Activated T-helper 1 cell treated with anti-CD3 and anti-CD28 coated beads, Interleukin-12 subunit alpha, Interleukin-12 subunit beta, Interleukin-2, Interleukin-4 antibody, amounts not matched to agents 30 ng/mL and 10 ng/mL and 1 ng/mL, durations not matched to agents 14 hours and 24 hours and 36 hours (primary cell): ENCODE measurements at regions not wholly inside any gene's neighbourhood (a gene's known extent, or its start where the extent isn't known, plus 50 kb on each side); places are given as distances from the start of the nearest gene placed in this dataset.

Experiments
- DNase-seq: peaks from one replicate; pipeline ENCODE4 v3.0.0; 2021; ENCODE audit warnings: low spot score
- H3K27ac Mint-ChIP-seq: one replicate; pipeline ENCODE4 v1.8.0; 2021; ENCODE audit warnings: mild to moderate bottlenecking, mixed read lengths
- H3K27me3 Mint-ChIP-seq: one replicate; pipeline ENCODE4 v1.8.0; 2022; ENCODE audit warnings: mild to moderate bottlenecking, moderate library complexity, mixed read lengths; ENCODE audit not compliant: insufficient read depth
- H3K36me3 Mint-ChIP-seq: one replicate; pipeline ENCODE4 v1.8.0; 2021; ENCODE audit warnings: low read depth, mixed read lengths
- H3K4me1 Mint-ChIP-seq: one replicate; pipeline ENCODE4 v1.8.0; 2021; ENCODE audit warnings: low read depth, mixed read lengths
- H3K4me3 Mint-ChIP-seq: one replicate; pipeline ENCODE4 v1.8.0; 2021; ENCODE audit warnings: mild to moderate bottlenecking, moderate library complexity, mixed read lengths
- H3K9me3 Mint-ChIP-seq: one replicate; pipeline ENCODE4 v1.8.0; 2021; ENCODE audit warnings: mixed read lengths
- intact Hi-C: fragments of 100-400 bp; cut with micrococcal nuclease; formaldehyde crosslinking; loops from one replicate; pipeline ENCODE4 v1.15.1; 2024

DNA sequence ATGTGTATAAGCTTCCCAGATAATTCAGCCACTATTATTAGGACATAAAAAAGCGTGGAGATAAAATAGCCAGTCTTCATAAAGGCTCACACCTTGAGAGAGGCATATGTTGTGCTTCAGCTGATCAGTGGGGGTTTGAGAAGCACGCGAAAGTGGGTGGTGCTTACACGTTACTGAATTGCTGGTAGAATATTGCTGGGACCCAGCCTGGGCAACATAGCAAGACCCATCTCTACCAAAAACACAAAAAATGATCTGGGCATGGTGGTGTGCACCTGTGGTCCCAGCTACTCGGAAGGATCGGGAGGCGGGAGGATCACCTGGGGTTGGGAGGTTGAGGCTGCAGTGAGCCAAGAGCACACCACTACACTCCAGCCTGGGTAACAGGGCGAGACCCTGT is 74.9 kb upstream of the MBOAT2 start:
- peaks cover 2% of the 10 kb centered on the region for H3K27me3 Mint-ChIP-seq
- intact Hi-C loops = no loop called here
- H3K27ac Mint-ChIP-seq = no peak overlapping the region
- no peak overlapping the region for H3K4me3 Mint-ChIP-seq
- peaks cover 26% of the 10 kb centered on the region for H3K9me3 Mint-ChIP-seq
- DNase-seq = no peak
- H3K36me3 Mint-ChIP-seq = no peaks in the 10 kb centered on the region
- no peaks in the 10 kb centered on the region for H3K4me1 Mint-ChIP-seq

GRCh38 chr2:9077691-9078090 is 74.2 kb upstream of the MBOAT2 start:
- Mint-ChIP-seq H3K4me1 (no peaks in the 10 kb centered on the region), H3K4me3 (no peak overlapping the region), H3K36me3 (no peaks in the 10 kb centered on the region), H3K27ac (no peak overlapping the region), H3K27me3 (peaks cover 2% of the 10 kb centered on the region), H3K9me3 (peaks cover 20% of the 10 kb centered on the region)
- DNase-seq = no peak
- intact Hi-C loops = no loop called here

GRCh38 chr2:9076755-9077154 is 73.3 kb upstream of the MBOAT2 start:
- no peak for DNase-seq
- H3K27me3 Mint-ChIP-seq = peaks cover 2% of the 10 kb centered on the region
- H3K4me3 Mint-ChIP-seq = no peak overlapping the region
- no peaks in the 10 kb centered on the region for H3K4me1 Mint-ChIP-seq
- no peak overlapping the region for H3K27ac Mint-ChIP-seq
- H3K9me3 Mint-ChIP-seq = peaks cover 11% of the 10 kb centered on the region
- no peaks in the 10 kb centered on the region for H3K36me3 Mint-ChIP-seq
- intact Hi-C loops = no loop called here

DNA sequence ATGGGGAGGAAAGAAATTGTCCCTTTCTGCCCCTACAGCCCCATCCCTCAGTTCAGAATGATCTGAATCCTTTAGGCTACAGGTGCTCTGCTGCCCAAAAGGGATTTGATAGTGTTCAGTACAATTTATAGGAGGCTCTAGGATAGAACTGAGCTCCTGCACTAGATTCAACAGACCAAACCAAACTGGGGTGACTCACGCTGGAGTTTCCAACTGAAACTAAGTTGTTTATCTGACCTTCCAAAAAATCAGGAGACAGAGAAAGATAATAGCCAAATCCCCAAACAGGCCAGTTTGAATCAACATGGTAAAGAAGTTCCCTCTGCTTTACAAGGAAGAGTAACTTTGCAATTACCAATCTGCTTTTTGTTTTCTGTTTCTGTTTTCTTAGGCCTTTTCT is 72.7 kb upstream of the MBOAT2 start:
- peaks cover 6% of the 10 kb centered on the region for H3K9me3 Mint-ChIP-seq
- peaks cover 2% of the 10 kb centered on the region for H3K27me3 Mint-ChIP-seq
- no peaks in the 10 kb centered on the region for H3K4me1 Mint-ChIP-seq
- no peak for DNase-seq
- no peaks in the 10 kb centered on the region for H3K36me3 Mint-ChIP-seq
- no peak overlapping the region for H3K4me3 Mint-ChIP-seq
- H3K27ac Mint-ChIP-seq = no peak overlapping the region
- intact Hi-C loops = no loop called here

- no peaks in the 10 kb centered on the region for H3K27me3 Mint-ChIP-seq
Observed at GRCh38 chr2:9074930-9075329, 71.4 kb upstream of the MBOAT2 start.

DNA sequence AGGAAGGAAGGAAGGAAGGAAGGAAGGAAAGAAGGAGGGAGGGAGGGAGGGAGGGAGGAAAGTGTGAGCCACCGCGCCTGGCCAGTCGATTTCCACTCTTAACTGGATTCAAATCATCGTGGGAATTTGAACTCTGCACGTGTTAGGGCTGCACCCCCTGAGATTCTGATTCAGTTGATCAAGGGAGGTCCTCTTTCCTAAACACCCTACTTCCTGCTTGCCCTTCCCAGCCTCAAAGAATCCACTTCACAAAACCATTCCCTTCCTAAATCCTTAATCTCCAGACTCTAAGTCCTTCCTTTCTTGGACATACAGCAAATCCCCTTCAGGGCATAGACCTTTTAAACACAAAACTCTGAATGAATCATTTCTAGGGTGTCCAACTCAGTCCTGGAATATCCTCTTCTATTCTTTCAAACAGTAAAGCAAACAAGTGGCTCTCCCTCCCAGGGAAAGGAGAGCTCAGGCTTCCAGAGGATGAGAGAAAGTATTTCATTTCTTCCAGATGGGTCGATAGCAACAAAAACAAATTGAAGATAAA is 68.2 kb upstream of the MBOAT2 start:
- no peaks in the 10 kb centered on the region for H3K36me3 Mint-ChIP-seq

More at GRCh38 chr2:9074930-9075329, 71.4 kb upstream of the MBOAT2 start:
- no peaks in the 10 kb centered on the region for H3K9me3 Mint-ChIP-seq
- intact Hi-C loops = no loop called here
- no peak overlapping the region for H3K4me3 Mint-ChIP-seq
- no peaks in the 10 kb centered on the region for H3K36me3 Mint-ChIP-seq
- no peak for DNase-seq
- H3K4me1 Mint-ChIP-seq = no peaks in the 10 kb centered on the region
- no peak overlapping the region for H3K27ac Mint-ChIP-seq

DNA sequence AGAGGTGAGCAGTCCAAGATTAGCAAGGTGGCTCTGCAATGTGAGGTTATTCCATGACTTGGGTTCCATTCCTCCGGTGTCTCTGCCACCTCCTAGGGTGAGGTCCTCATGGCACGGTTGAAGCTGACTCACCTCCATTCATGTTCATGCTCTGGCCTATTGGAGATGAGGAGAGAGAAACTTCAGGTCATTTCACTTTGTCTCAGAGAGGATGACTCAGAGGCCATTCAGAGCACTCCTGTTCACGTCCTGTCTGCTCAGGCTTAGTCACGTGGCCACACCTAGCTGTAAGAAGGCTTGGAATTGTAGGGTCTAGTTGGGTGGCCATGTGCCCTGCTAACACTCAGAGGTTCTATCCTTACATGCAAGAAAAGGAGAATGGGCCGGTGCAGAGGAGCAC is 67.5 kb upstream of the MBOAT2 start:
- Mint-ChIP-seq H3K36me3 (no peaks in the 10 kb centered on the region), H3K27ac (no peak overlapping the region), H3K4me1 (no peaks in the 10 kb centered on the region), H3K27me3 (peaks cover 4% of the 10 kb centered on the region), H3K4me3 (no peak overlapping the region), H3K9me3 (peaks cover 10% of the 10 kb centered on the region)
- intact Hi-C loops = no loop called here
- no peak for DNase-seq

More for the DNA sequence above, 68.2 kb upstream of the MBOAT2 start:
- H3K27ac Mint-ChIP-seq = no peak overlapping the region
- no peak for DNase-seq
- no peaks in the 10 kb centered on the region for H3K4me1 Mint-ChIP-seq
- peaks cover 4% of the 10 kb centered on the region for H3K27me3 Mint-ChIP-seq
- intact Hi-C loops = no loop called here
- H3K9me3 Mint-ChIP-seq = peaks cover 4% of the 10 kb centered on the region
- no peak overlapping the region for H3K4me3 Mint-ChIP-seq

- no peaks in the 10 kb centered on the region for H3K4me1 Mint-ChIP-seq
- H3K9me3 Mint-ChIP-seq = peaks cover 14% of the 10 kb centered on the region
- no peak for DNase-seq
- H3K4me3 Mint-ChIP-seq = no peak overlapping the region
- intact Hi-C loops = no loop called here
- no peaks in the 10 kb centered on the region for H3K36me3 Mint-ChIP-seq
- H3K27me3 Mint-ChIP-seq = peaks cover 4% of the 10 kb centered on the region
- H3K27ac Mint-ChIP-seq = no peak overlapping the region
Observed at GRCh38 chr2:9069543-9069942, 66.1 kb upstream of the MBOAT2 start.

GRCh38 chr2:9065901-9066300 is 62.4 kb upstream of the MBOAT2 start:
- peaks cover 14% of the 10 kb centered on the region for H3K9me3 Mint-ChIP-seq

DNA sequence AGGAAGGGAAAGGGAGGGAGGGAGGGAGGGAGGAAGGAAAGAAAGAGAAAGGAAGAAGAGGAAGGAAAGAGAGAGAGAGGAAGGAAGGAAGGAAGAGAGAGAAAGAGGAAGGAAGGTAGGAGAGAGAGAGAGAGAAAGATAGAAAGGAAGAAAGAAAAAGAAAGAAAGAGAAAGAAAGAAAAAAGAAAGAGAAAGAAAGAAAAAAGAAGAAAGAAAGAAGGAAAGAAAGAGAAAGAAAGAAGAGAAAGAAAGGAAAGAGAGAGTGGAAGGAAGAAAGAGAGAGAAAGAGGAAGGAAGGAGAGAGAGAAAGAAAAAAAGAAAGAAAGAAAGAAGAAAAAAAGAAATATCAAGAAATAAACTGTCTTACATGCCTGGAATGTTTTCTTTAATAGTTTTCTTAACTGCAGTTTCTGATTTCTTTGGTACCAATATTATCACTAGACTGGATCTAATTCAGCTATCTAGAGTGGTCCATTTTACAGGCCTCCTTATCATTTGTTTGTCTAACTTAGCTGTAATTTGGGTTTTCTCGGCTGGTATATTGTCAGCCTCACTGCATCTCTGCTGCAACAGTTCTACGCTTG is 59.6 kb upstream of the MBOAT2 start:
- Mint-ChIP-seq H3K4me1 (no peaks in the 10 kb centered on the region), H3K9me3 (peaks cover 14% of the 10 kb centered on the region), H3K4me3 (no peak overlapping the region), H3K27ac (no peak overlapping the region), H3K36me3 (no peaks in the 10 kb centered on the region), H3K27me3 (no peaks in the 10 kb centered on the region)
- intact Hi-C loops = no loop called here
- no peak for DNase-seq

More at GRCh38 chr2:9065901-9066300, 62.4 kb upstream of the MBOAT2 start:
- no peaks in the 10 kb centered on the region for H3K36me3 Mint-ChIP-seq
- H3K4me3 Mint-ChIP-seq = no peak overlapping the region
- H3K27ac Mint-ChIP-seq = no peak overlapping the region
- peaks cover 4% of the 10 kb centered on the region for H3K27me3 Mint-ChIP-seq
- no peaks in the 10 kb centered on the region for H3K4me1 Mint-ChIP-seq
- DNase-seq = no peak
- intact Hi-C loops = no loop called here

DNA sequence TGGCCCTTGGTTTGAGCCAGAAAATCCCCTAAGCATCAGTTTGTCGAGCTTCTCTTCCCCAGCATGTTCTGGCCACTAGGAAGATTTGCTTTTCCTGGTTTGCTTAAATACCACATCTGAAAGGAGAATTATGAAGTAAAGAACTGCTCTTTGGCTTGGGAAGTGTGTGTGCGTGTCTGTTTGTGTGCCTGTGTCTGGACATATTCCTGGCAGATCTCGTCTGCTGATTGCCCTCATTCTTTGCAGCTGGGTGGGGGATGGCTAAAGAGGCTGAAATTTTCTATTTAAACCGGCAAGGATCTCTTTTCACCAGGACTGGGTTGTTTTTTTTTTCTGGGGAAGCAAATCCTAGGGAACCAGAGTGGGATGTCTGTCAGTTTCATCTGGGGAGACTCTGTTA is 57.3 kb upstream of the MBOAT2 start:
- no peaks in the 10 kb centered on the region for H3K4me1 Mint-ChIP-seq
- DNase-seq = no peak

DNA sequence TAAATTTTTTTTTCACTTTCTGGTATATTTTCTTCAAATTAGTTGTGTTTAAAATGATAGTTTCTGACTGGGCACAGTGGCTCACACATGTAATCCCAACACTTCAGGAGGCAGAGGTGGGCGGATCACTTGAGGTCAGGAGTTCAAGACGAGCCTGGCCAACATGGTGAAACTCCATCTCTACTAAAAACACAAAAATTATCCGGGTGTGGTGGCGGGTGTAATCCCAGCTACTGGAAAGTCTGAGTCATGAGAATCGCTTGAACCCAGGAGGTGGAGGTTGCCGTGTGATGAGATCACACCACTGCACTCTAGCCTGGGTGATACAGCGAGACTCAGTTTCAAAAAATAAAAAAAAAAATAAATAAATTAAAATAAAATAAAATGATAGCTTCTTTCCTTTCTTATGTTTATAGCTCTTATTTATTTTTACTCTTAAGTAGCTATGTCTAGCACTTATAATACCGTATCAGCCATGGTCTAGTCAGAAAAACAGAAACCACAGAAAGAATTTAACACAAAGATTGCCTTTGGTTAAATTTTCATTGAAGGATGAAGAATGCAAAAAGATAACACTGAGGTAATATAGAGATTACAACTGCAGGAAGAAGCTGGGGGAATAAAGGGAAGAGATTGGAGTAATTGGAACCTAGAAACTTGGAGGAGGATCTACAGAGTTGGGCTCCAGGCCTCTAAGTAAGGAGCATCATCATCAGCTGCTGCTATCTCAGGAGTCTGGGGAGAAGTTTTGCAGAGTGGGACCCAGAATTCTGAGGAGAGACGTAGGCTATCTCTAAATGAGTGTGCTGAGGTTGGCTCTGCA is 54.7 kb upstream of the MBOAT2 start:
- Mint-ChIP-seq H3K4me3 (no peak overlapping the region), H3K27me3 (peaks cover 3% of the 10 kb centered on the region), H3K36me3 (no peaks in the 10 kb centered on the region), H3K9me3 (peaks cover 11% of the 10 kb centered on the region), H3K4me1 (no peaks in the 10 kb centered on the region), H3K27ac (no peak overlapping the region)
- no peak for DNase-seq
- intact Hi-C loops = no loop called here

More for the DNA sequence above, 57.3 kb upstream of the MBOAT2 start:
- H3K4me3 Mint-ChIP-seq = no peak overlapping the region
- intact Hi-C loops = no loop called here
- no peak overlapping the region for H3K27ac Mint-ChIP-seq
- H3K27me3 Mint-ChIP-seq = no peaks in the 10 kb centered on the region
- H3K36me3 Mint-ChIP-seq = no peaks in the 10 kb centered on the region
- peaks cover 9% of the 10 kb centered on the region for H3K9me3 Mint-ChIP-seq

DNA sequence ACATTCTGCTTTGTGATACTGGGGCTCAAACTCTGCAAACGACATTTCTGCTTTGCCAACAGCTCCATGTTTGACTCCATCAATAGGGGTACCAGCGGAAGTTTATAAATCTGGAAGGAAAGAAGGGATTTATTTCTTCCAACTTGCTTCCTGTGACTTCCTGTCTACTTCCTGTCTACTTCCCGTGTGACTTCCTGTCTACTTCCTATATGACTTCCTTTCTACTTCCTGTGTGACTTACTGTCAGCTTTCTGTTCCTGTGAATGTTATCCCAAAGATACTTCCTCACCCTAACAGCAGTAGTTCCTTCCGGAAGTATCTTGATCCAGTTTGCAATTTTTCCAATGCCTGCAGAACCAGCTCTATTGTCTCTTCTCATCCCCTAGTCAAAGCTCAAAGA is 52.0 kb upstream of the MBOAT2 start:
- peaks cover 3% of the 10 kb centered on the region for H3K27me3 Mint-ChIP-seq
- intact Hi-C loops = no loop called here
- H3K36me3 Mint-ChIP-seq = no peaks in the 10 kb centered on the region

More for the DNA sequence above, 52.0 kb upstream of the MBOAT2 start:
- no peak overlapping the region for H3K4me3 Mint-ChIP-seq
- H3K9me3 Mint-ChIP-seq = peaks cover 11% of the 10 kb centered on the region
- DNase-seq = no peak
- no peak overlapping the region for H3K27ac Mint-ChIP-seq
- H3K4me1 Mint-ChIP-seq = no peaks in the 10 kb centered on the region
